ENCODE measurements at regions not wholly inside any gene's neighbourhood (a gene's known extent, or its start where the extent isn't known, plus 50 kb on each side); places are given as distances from the start of the nearest gene placed in this dataset.

GRCh38 chr6:18985061-18985460, 597.9 kb downstream of the RNF144B start:
- Histone ChIP-seq H3K27me3 (ENCODE audit: low read length) (peaks cover 13% of the 10 kb centered on the region; the same call in 1 of the 2 replicates), H3K27ac (ENCODE audit: low read length) (no peak overlapping the region), H3K79me2 (ENCODE audit: low read length) (no peaks in the 10 kb centered on the region), H3F3A (ENCODE audit: low read length, unreplicated experiment) (no peaks in the 10 kb centered on the region), H4K20me1 (ENCODE audit: low read length) (no peaks in the 10 kb centered on the region), H2AFZ (ENCODE audit: low read length) (no peak overlapping the region), H3K36me3 (ENCODE audit: low read depth, low read length) (no peaks in the 10 kb centered on the region), H3K4me1 (ENCODE audit: insufficient read depth, low read length) (peaks cover 18% of the 10 kb centered on the region), H3K9me3 (ENCODE audit: low read length) (no peaks in the 10 kb centered on the region), H3K9me2 (replicated peaks; ENCODE audit: low read length) (no peaks in the 10 kb centered on the region), H3K9ac (ENCODE audit: low read length) (no peak overlapping the region), H3K4me2 (ENCODE audit: low read length) (no peak overlapping the region), H3K4me3 (ENCODE audit: low read length) (no peak overlapping the region)
- ATAC-seq, result no peak
- ChIA-PET CTCF (no interaction called here), POLR2A (ENCODE audit: unreplicated experiment) (no interaction called here)
- BruUV-seq (replicated peaks), result no TSS peak
- peak; percentile 22 for DNase-seq
- TF ChIP-seq EZH2 (IDR thresholded peaks at IDR 0.05; ENCODE audit: low read length, unreplicated experiment) (no peak), EZH2phosphoT487 (IDR thresholded peaks at IDR 0.05; ENCODE audit: borderline replicate concordance, low read length) (no peak), CTCF (conservative IDR thresholded peaks at IDR 0.05; ENCODE audit: low read depth, low read length) (no peak)
- intact Hi-C loops (cut with micrococcal nuclease), result no loop called here

- no peaks in the 10 kb centered on the region for H3K36me3 ChIP-seq (ENCODE audit: low read depth, low read length)
- H3K9me2 ChIP-seq (replicated peaks; ENCODE audit: low read length), result no peaks in the 10 kb centered on the region
- no peak overlapping the region for H3K27ac ChIP-seq (ENCODE audit: low read length)
- no peak overlapping the region for H3K9ac ChIP-seq (ENCODE audit: low read length)
- H4K20me1 ChIP-seq (ENCODE audit: low read length), result no peaks in the 10 kb centered on the region
- no peak for ATAC-seq
- intact Hi-C loops (cut with micrococcal nuclease), result no loop called here
- DNase-seq, result no peak
- no peaks in the 10 kb centered on the region for H3K79me2 ChIP-seq (ENCODE audit: low read length)
- no peaks in the 10 kb centered on the region for H3F3A ChIP-seq (ENCODE audit: low read length, unreplicated experiment)
- no TSS peak for BruUV-seq (replicated peaks)
- ChIA-PET POLR2A (ENCODE audit: unreplicated experiment) (no interaction called here), CTCF (no interaction called here)
- no peak for TF ChIP-seq EZH2phosphoT487 (IDR thresholded peaks at IDR 0.05; ENCODE audit: borderline replicate concordance, low read length)
- no peak for TF ChIP-seq CTCF (conservative IDR thresholded peaks at IDR 0.05; ENCODE audit: low read depth, low read length)
- TF ChIP-seq EZH2 (IDR thresholded peaks at IDR 0.05; ENCODE audit: low read length, unreplicated experiment), result no peak
- H3K27me3 ChIP-seq (ENCODE audit: low read length), result peaks cover 4% of the 10 kb centered on the region; the same call in 1 of the 2 replicates
- H3K4me3 ChIP-seq (ENCODE audit: low read length), result no peak overlapping the region
- no peak overlapping the region for H2AFZ ChIP-seq (ENCODE audit: low read length)
- peaks cover 25% of the 10 kb centered on the region for H3K4me1 ChIP-seq (ENCODE audit: insufficient read depth, low read length)
- H3K9me3 ChIP-seq (ENCODE audit: low read length), result no peaks in the 10 kb centered on the region
- no peak overlapping the region for H3K4me2 ChIP-seq (ENCODE audit: low read length)
Measured at GRCh38 chr6:18985996-18986395, 598.8 kb downstream of the RNF144B start.

GRCh38 chr6:18988636-18989035, 601.5 kb downstream of the RNF144B start:
- H3K9ac ChIP-seq (ENCODE audit: low read length), result no peak overlapping the region
- no peaks in the 10 kb centered on the region for H3F3A ChIP-seq (ENCODE audit: low read length, unreplicated experiment)
- BruUV-seq (replicated peaks), result no TSS peak
- no peaks in the 10 kb centered on the region for H3K36me3 ChIP-seq (ENCODE audit: low read depth, low read length)
- ChIA-PET CTCF (no interaction called here), POLR2A (ENCODE audit: unreplicated experiment) (interaction anchor here (0.7 kb wide), 1 partner anchor 31 kb away, joined by 3 read pairs; no protein-coding TSS in a partner anchor)
- peaks cover 38% of the 10 kb centered on the region for H3K4me1 ChIP-seq (ENCODE audit: insufficient read depth, low read length)
- peak; percentile 77 for DNase-seq
- TF ChIP-seq EZH2phosphoT487 (IDR thresholded peaks at IDR 0.05; ENCODE audit: borderline replicate concordance, low read length), result no peak
- no peak for TF ChIP-seq EZH2 (IDR thresholded peaks at IDR 0.05; ENCODE audit: low read length, unreplicated experiment)
- TF ChIP-seq CTCF (conservative IDR thresholded peaks at IDR 0.05; ENCODE audit: low read depth, low read length), result no peak
- no peak overlapping the region for H3K27ac ChIP-seq (ENCODE audit: low read length)
- H3K9me2 ChIP-seq (replicated peaks; ENCODE audit: low read length), result no peaks in the 10 kb centered on the region
- no peaks in the 10 kb centered on the region for H4K20me1 ChIP-seq (ENCODE audit: low read length)
- no peak overlapping the region for H3K4me3 ChIP-seq (ENCODE audit: low read length)
- H3K27me3 ChIP-seq (ENCODE audit: low read length), result no peaks in the 10 kb centered on the region
- H3K4me2 ChIP-seq (ENCODE audit: low read length), result peak overlapping the region; percentile 31; the same call in 1 of the 2 replicates
- no peak overlapping the region for H2AFZ ChIP-seq (ENCODE audit: low read length)
- H3K9me3 ChIP-seq (ENCODE audit: low read length), result no peaks in the 10 kb centered on the region
- intact Hi-C loops (cut with micrococcal nuclease), result no loop called here
- no peaks in the 10 kb centered on the region for H3K79me2 ChIP-seq (ENCODE audit: low read length)
- peak; percentile 45 for ATAC-seq

Data from PC-3 (cell line).